ENCODE measurements at regions not wholly inside any gene's neighbourhood (a gene's known extent, or its start where the extent isn't known, plus 50 kb on each side); places are given as distances from the start of the nearest gene placed in this dataset.

DNA sequence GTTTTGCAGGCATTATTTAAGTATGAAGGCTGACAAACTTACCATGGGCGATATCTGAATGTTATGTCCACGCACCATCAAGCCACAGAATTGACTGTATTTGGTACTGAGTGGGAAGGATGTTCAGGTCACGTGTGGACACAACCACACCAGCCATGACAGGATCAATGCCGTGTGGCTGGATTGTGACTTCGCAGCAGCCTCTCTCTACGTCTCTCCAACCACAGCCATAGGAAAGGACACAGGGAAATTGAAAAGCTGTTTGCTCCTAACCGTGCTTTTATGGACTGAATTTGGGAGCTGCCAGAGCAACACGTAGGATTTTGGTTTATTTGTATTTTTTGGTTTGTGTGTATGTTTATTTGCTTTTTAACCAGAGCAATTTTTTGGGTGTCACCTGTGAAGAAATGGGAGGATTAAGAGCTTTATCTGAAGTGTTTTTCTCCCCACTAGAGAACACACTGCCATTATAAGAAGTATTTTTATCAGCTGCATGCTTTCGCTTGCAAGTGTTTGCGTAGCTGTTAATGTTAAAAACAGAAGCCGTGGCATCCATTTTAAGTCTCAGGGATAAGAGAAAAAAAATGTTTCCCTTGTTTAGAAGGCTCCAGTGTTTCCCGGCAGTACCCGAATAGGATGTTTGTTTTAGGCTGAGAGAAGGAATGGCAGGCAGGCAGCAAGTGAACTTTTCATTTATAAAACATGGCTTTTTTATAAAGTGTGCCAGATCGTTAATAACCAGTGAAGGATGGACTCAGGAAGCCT lies 401.1 kb upstream of the NFE2L3 start:
- no peak for DNase-seq (ENCODE audit: low read depth)

DNA sequence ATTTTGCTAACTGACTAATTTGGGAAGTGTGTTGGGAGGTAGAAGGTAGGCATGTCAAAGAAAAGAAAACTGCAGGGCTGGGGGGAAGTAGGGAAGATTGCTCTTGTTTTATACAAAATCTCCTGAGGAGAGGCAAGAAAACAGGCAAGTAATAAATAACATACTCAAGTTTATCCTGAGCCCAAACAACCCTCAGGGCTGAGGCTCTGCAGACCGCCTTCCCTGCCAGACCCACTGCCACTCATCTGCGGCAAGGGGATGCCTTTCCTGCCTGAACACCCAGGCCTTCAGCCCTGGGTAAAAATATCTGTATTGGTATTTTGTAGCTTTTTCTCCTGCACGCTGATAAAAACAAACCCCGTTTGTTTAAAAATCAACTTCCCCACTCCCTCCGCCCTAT lies 399.8 kb upstream of the NFE2L3 start:
- DNase-seq (ENCODE audit: low read depth), result no peak

DNA sequence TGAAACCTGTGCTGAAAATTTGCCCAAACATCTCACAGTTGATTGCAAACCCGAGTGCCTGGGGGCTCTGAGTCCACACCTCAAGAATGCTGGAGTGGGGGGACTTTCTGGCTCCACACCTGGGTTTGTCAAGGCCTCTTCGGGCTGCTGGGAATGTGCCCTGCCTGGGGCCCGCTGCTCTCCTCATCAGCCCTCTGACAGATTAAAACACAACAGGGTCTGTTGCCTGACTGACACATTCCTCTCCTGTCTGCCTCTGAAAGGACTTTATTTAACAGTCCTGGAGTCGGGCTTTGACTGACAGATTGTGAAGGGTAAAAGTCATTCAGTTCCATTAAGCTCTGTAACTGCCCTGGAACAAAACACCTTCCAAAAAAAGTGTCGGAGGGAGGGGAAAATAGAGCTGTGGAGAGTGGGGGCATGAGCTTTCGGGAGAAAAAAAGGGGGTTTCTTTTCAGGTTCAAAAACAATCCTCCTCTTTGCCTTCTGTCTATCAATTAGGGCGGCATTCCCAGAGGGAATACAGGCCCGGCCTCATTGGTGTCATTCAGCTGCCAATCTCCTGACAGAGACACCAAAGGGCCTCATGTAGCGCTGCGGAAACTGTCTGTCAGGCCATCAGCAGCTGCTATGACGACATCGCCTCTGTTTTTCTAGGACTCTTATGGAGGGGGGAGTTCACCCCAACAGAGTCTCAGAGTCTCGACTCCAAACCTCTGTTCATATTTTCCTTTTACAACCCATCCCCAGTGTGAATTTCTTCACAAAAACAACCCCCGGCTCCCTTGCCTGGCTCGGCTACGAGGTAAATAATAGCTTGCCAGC lies 398.8 kb upstream of the NFE2L3 start:
- DNase-seq (ENCODE audit: low read depth), result no peak

DNA sequence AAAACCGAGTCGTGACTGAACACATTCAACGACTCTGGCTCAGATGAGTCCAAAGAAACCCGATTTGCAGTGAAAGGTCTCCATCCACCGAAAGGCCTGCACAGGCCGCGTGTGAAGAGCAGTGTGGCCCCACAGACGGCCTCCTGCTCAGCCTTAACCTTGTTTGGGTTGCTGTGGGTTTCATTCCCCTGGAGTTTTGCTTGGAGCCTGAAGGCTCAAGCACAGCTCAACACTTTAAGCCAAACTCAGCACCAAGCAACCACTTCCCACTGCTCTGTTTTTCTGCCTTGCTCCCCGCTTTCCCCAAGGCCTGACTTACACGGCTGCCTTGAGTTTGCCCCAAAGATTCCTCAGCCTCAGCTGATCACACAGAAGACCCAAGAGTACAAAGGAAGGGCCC lies 398.2 kb upstream of the NFE2L3 start:
- DNase-seq (ENCODE audit: low read depth), result no peak

DNA sequence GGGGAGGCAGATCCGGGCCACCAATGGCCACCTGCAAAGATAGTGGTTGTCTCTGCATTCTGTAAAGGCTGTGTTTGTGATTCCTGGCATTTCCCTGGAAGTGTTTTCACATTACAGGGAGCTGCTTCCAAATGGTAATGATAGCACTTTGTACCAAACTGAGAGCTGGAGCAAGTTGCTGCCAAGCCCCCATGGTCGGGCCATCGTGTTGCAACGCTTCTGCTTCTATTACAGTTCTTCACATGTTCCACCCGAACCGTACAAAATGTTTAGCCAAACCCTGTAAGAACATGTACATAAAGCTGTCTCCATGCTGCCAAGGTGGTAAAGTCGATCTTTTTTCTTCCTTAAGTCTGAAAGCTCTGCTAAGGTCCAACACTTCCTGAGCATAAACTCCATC lies 397.7 kb upstream of the NFE2L3 start:
- no peak for DNase-seq (ENCODE audit: low read depth)

DNA sequence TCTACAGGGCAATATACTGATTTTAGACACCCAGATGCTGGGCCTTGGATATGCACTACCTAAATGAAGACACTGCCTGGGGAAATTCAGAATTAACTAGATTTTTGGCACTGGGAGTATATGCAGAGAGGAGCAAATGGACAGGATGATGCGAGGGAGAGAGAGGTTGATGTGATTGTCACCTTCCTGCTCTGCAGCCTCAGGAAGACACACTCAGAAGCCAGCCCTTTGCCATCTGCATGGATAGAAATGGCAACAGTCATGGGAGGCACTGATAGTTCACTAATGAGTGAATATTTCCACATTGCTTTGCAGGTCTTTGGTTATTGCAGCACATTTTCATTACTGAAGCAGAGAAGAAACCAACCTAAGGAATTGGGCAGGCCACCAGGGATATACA lies 397.2 kb upstream of the NFE2L3 start:
- DNase-seq (ENCODE audit: low read depth), result no peak

DNA sequence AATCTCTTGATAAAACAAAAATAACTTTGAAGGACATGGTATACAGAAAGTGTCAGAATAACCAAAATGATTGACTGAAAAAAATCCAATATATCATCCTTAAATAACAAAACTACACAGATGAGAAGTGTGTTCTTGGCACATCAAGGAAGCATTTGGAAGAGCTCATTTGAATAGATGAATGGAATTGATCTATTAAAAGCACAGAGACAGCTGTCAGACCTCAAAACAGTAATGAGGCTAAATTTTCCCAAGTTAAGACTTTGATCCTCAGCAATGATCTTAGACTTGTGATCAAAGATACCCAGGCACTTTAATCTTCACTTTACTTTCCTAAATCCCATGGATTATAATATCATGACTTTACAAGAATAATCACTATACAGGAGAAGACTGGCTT lies 395.4 kb upstream of the NFE2L3 start:
- no peak for DNase-seq (ENCODE audit: low read depth)

DNA sequence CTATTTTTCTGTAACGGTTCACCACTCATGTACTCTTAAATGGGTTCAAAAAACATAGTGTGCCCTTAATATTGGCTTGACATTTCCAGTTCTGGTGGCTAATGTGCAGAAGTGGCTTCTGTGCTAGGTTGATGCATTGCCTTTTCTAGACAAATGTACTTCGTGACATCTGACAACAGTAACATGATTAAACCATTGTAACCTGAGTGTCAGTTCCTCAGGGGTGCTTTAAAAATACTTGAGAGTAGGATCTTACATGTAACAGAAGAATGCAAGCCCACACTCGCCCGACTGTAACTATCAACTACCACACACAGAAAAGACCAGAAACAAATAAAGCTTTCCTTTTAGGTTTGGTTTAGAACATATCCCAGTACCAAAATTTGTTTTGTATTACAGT lies 393.4 kb upstream of the NFE2L3 start:
- no peak for DNase-seq (ENCODE audit: low read depth)

DNA sequence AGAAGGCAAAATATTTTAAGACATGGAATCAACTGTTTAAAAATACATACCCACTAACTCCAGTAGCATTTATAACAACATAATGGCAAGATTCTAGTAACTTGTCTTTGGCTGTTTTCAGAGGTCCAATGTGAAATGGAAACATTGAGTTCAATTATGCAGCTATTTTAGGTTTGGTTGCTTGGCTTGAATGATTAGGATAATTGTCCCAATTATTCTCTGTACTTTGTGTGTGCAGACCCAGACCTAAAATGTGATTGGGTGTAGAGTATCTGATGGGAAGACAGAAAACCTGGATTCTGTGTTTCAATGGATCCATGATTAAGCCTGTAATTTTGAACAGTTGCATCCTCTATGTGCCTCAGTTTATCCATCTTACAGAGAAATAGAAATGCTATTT lies 392.7 kb upstream of the NFE2L3 start:
- DNase-seq (ENCODE audit: low read depth), result no peak

DNA sequence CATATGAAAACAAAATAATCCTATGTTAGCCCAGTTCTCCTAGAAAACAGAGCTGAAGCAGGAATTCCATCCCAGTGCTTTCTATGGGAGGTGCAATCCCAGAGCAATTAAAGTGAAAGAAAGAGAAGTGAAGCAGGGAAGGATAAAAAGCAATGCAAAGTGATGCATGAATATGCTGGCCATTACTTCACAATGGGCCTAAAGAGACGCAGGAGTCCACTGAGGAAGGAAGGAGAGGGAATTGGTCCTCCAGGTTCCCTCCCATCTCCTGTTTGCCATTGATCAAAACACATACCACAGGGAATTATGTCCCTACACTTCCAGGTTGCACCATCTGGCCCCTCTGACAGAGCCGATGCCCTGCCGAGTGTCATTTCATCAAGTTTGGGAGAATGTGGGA lies 392.2 kb upstream of the NFE2L3 start:
- no peak for DNase-seq (ENCODE audit: low read depth)

DNA sequence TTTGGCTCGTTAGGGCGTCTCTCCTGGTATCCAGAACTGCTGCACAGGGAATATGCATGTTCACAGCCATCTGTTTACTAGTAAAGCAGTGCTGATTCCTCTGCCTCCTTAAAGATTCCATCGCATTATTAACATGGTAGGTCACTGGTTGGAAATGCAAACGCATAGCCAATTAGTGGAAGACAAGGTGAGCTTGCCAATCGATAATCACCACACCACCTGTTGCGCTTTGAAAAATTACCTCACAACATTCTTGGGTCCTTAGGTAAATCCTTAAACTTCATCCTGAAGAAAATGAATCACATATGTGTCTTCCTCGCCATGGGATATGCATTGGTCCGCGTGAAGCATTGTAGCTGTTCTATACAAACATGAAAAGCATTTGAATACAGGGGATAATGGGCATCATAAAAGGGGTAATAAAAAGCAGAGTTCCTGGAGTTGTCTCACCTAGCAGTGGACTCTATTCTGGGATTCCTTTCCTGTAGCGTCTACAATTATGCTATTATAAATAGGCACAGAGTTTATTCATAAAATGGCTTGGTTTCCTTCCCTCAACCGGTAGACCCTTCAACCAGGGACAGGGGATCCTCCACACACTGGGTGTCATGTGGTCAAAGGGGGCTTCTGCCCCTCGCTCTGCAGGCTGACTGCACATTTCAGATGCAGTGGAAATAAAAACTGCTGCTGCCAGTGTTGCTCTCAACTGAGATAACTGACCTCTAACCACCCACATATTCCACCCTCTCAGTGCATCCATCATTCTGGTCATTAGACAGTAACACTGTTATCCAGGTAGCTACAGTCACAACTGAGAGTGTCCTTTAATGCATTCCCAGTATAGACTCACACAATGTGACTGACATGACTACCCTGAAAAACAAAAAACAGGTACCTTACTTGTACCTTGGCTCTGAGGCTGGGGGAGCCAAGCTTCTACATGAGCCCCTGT lies 389.2 kb upstream of the NFE2L3 start:
- no peak for DNase-seq (ENCODE audit: low read depth)

DNA sequence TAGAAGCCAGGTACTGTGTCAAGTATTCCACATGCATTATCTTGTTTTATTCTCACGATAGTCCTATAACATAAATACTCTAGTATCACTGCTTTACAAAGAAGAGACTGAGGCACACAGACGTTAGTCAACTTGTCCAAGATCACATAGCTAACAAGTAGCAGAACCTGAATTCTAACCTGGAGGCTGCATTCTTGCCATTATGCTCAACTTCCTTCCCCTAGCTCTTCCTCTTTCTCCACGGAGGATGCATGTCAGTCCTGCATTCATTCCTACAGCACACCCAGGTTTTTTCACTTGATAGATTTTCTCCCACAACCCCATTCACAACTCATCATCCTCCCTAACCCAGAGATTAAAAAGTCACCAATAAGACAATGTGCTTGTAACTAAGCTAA lies 388.5 kb upstream of the NFE2L3 start:
- DNase-seq (ENCODE audit: low read depth), result no peak

DNA sequence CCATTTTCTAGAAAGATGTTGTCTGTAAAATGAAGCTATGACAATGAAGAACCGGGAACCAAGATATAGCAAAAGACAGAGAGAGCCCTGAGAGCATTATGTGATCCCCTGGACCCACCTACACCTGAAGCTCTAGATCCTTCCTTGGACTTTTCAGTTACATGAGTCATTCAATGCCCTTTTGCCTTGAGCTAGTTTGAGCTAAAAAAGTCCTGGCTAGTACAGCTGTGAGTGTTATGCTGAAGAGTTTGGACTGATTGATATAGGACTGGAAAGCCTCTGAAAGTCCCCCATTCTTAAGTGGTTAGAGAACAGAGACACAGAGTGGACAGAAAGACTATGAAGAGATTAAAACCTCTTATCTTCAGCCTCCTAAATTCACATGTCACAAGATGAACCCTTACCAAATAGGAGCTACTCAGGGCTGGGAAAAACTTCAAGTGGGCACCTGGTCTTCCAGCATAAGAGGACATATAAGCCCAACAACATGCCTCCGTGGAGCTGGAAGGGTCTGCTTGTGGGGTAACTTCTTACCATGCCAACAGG lies 386.8 kb upstream of the NFE2L3 start:
- no peak for DNase-seq (ENCODE audit: low read depth)

DNA sequence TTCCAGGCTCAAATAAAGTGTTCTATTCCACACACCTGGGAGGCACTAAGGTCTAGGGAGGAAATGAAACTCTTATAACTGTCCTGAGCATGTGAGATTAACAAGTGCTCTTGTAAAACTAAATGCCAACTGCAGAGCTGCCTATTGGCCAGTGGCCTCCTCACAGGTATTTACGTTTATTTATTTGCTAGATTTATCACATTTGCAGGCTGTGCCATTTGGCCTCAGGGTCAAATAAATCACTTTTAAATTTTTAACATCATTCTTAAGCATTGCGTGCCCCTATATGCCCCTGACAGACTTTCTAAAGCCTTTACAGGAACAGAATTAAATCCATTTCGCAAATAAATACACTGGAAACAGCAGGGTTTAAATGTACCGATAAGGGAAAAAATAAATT lies 381.8 kb upstream of the NFE2L3 start:
- DNase-seq (ENCODE audit: low read depth), result no peak

DNA sequence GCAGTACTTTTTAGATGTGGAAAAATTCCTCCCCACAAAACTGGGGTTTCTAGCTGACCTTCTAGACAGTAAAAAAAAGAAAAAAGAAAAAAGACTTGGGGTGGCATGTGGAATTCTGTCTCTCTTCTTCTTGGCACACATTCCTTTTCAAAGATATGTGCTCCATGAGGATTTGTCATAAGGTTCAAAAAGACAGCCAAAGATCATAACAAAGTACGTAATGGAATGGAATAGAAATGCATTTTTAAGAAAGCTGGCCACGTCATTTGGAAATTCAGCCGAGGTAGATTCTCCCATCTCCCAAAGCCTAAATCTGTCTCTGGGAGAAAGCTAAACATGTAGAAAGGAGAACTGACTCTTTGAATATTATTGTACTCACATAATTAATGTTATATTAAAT lies 381.3 kb upstream of the NFE2L3 start:
- DNase-seq (ENCODE audit: low read depth), result no peak

DNA sequence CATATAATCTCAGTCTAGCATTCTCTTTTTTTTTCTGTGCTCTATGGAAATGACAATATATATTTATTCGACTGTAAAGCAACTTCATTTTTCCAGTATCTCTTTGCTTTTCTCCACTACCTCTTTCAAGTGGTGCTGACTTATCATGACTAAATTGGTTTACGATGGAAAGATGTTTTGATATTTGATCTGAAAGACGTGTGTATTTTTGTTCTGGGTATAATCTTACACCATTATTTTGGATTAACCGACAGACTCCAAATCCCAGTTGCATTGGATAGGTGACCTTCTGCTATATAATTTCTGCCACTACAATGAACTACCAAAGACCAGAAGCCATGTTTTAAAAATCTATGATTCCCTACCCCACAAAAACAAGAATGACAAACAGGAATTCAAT lies 380.5 kb upstream of the NFE2L3 start:
- DNase-seq (ENCODE audit: low read depth), result no peak

DNA sequence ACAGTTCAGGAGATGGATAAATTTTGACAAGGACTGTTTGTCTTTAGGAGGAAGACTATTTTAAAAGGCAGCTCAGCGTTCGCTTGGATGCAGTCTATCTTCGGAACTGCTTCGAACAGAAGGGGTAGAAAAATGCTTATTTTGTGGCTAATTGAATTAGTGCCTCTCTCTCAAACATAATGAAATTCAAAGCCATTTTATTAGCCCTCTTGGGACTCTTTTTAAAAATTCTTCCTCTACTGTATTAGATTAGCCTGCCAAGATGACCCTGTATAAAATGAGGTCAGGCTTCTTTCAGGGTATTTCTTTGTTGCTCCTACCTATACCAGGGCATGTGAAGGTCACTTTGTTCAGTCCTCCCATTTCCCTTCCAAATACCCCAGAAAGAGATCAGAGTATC lies 379.2 kb upstream of the NFE2L3 start:
- DNase-seq (ENCODE audit: low read depth), result no peak

DNA sequence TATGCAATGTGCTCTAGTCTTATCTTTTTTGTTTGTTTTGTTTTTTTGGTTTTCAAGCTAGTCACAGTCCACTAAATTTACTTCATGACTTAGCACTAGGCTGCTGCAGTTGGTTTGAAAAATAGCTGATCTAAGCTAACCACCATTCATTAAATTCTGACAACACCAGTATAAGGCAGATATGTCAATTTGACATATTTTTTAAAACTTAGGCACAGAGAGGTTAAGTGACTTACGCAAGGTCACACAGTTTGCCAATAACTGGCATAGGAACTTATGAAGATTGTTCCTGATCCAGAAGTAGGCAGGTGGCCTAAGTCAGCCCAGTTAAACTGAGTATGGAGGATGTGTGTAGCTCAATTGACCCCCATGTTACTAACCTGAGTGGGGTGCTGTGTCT lies 377.3 kb upstream of the NFE2L3 start:
- DNase-seq (ENCODE audit: low read depth), result no peak

DNA sequence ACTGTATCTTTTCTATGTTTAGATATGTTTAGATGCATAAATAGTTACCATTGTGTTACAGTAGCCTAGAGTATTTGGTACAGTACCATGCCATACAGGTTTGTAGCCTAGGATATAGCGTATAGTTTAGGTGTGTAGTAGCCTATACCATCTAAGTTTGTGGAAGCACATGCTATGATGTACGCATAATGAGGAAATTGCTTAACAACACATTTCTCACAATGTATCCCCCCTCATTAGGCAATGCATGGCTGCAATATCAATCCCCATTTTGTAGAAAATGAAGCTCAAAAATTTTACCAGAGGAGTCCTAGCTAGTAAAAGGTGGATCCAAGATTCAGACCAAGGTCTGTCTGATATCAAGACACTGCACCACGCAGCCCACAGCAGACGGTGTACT lies 376.4 kb upstream of the NFE2L3 start:
- no peak for DNase-seq (ENCODE audit: low read depth)

DNA sequence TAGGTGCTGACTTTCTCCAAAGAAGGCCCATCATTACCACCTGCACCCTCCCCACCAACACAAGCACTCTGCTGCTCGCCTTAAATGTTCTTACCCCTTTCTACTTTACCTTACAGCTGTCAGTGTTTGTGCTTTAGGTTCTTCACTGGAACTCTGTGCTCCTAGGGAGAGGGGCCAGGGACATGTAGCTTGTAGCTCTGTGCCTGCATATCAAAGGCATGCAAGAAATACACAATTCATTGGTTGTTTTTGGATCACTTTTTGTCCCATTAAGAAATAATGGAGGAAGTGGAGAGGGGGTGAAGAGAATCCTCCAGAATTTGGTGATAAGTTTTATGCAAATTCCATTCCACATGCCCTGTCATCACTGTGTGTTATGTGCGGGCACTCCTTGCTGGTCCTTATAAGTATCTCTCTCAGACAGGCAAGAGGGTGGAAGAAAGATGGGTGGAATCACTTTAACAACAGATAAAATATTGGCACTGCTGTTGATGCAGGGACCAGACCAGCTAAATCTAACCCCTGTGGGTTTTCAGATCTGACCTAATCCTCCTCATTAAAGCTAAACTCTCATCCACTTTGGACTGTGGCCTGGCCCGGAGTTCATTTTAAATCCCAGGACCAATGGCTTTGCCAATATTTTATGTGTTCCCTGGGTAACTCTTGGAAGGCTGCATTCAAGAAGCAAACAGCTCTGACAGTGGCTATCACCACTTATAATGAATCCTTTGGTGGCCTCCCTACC lies 375.8 kb upstream of the NFE2L3 start:
- DNase-seq (ENCODE audit: low read depth), result no peak

DNA sequence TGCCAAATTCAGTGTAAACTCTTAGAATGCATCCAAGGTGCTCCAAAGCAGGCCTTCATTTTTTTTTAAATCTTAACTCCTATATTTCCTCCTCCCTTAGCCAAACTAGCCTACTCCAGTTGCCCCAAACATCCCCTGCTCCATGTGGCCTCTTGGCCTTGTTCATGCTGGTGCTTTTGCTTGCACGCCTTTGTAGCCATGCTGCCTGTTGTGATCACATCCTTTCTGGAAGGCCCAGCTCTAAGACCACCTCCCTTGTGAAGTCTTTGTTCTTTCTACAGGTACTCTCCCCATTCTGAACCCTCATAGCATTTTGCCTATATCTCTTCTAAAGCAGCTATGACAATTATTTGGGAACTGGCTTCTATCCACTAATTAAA lies 375.3 kb upstream of the NFE2L3 start:
- DNase-seq (ENCODE audit: low read depth), result no peak

Measured in activated T-helper 1 cell treated with Interleukin-2 at 50 U/mL for 16 hours (primary cell).